Rectal smooth muscle tissue (tissue), 1 donor: ENCODE measurements at regions not wholly inside any gene's neighbourhood (a gene's known extent, or its start where the extent isn't known, plus 50 kb on each side); places are given as distances from the start of the nearest gene placed in this dataset.

Experiments used
- H3K27ac ChIP-seq: one replicate; pipeline ENCODE4 v1.7.0; 2013; ENCODE audit warnings: low read depth, low read length, inconsistent platforms
- H3K27me3 ChIP-seq: one replicate; pipeline ENCODE4 v1.7.0; 2013; ENCODE audit warnings: low read length; ENCODE audit not compliant: control insufficient read depth, insufficient read depth
- H3K36me3 ChIP-seq: one replicate; pipeline ENCODE4 v1.7.0; 2013; ENCODE audit warnings: low read length; ENCODE audit not compliant: control insufficient read depth, insufficient read depth
- H3K4me1 ChIP-seq: one replicate; pipeline ENCODE4 v1.7.0; 2013; ENCODE audit warnings: low read length; ENCODE audit not compliant: control insufficient read depth, insufficient read depth
- H3K4me3 ChIP-seq: one replicate; pipeline ENCODE4 v1.7.0; 2013; ENCODE audit warnings: low read length
- H3K9ac ChIP-seq: one replicate; pipeline ENCODE4 v1.7.0; 2013; ENCODE audit warnings: low read length

- no peaks in the 10 kb centered on the region for H3K4me1 ChIP-seq
- H3K36me3 ChIP-seq: no peaks in the 10 kb centered on the region
- no peaks in the 10 kb centered on the region for H3K27me3 ChIP-seq
- H3K9ac ChIP-seq: no peak overlapping the region
- no peak overlapping the region for H3K27ac ChIP-seq
- H3K4me3 ChIP-seq: no peak overlapping the region
Measured at GRCh38 chr5:54822324-54822687, 163.1 kb downstream of the ESM1 start.

GRCh38 chr5:54821445-54822323 lies 163.7 kb downstream of the ESM1 start:
- Histone ChIP-seq H3K36me3 (no peaks in the 10 kb centered on the region), H3K27ac (no peak overlapping the region), H3K9ac (no peak overlapping the region), H3K4me1 (no peaks in the 10 kb centered on the region), H3K4me3 (no peak overlapping the region), H3K27me3 (no peaks in the 10 kb centered on the region)

GRCh38 chr5:54820346-54821134 lies 164.9 kb downstream of the ESM1 start:
- Histone ChIP-seq H3K9ac (no peak overlapping the region), H3K27me3 (no peaks in the 10 kb centered on the region), H3K27ac (no peak overlapping the region), H3K4me3 (no peak overlapping the region), H3K36me3 (no peaks in the 10 kb centered on the region), H3K4me1 (no peaks in the 10 kb centered on the region)

GRCh38 chr5:54807421-54807820 lies 178.0 kb downstream of the ESM1 start:
- Histone ChIP-seq H3K27me3 (no peaks in the 10 kb centered on the region), H3K4me1 (no peaks in the 10 kb centered on the region), H3K27ac (no peak overlapping the region), H3K36me3 (no peaks in the 10 kb centered on the region), H3K9ac (no peak overlapping the region), H3K4me3 (no peak overlapping the region)

- H3K4me1 ChIP-seq: no peaks in the 10 kb centered on the region
- no peak overlapping the region for H3K4me3 ChIP-seq
- no peaks in the 10 kb centered on the region for H3K36me3 ChIP-seq
- H3K27me3 ChIP-seq: no peaks in the 10 kb centered on the region
- no peak overlapping the region for H3K27ac ChIP-seq
- no peak overlapping the region for H3K9ac ChIP-seq
Measured at GRCh38 chr5:54804521-54804920, 180.9 kb downstream of the ESM1 start.

GRCh38 chr5:54804086-54804485 lies 181.3 kb downstream of the ESM1 start:
- Histone ChIP-seq H3K4me3 (no peak overlapping the region), H3K4me1 (no peaks in the 10 kb centered on the region), H3K36me3 (no peaks in the 10 kb centered on the region), H3K27me3 (no peaks in the 10 kb centered on the region), H3K9ac (no peak overlapping the region), H3K27ac (no peak overlapping the region)

GRCh38 chr5:54803471-54804011 lies 181.9 kb downstream of the ESM1 start:
- no peaks in the 10 kb centered on the region for H3K36me3 ChIP-seq
- no peak overlapping the region for H3K9ac ChIP-seq
- H3K4me1 ChIP-seq: no peaks in the 10 kb centered on the region
- no peak overlapping the region for H3K4me3 ChIP-seq
- H3K27ac ChIP-seq: no peak overlapping the region
- H3K27me3 ChIP-seq: no peaks in the 10 kb centered on the region

GRCh38 chr5:54799645-54800044 lies 185.7 kb downstream of the ESM1 start:
- Histone ChIP-seq H3K36me3 (no peaks in the 10 kb centered on the region), H3K4me3 (no peak overlapping the region), H3K4me1 (no peaks in the 10 kb centered on the region)

GRCh38 chr5:54795777-54796176 lies 189.6 kb downstream of the ESM1 start:
- Histone ChIP-seq H3K4me3 (no peak overlapping the region), H3K27ac (no peak overlapping the region), H3K36me3 (no peaks in the 10 kb centered on the region), H3K27me3 (no peaks in the 10 kb centered on the region), H3K9ac (no peak overlapping the region), H3K4me1 (no peaks in the 10 kb centered on the region)

More at GRCh38 chr5:54799645-54800044, 185.7 kb downstream of the ESM1 start:
- Histone ChIP-seq H3K9ac (no peak overlapping the region), H3K27me3 (no peaks in the 10 kb centered on the region), H3K27ac (no peak overlapping the region)

- no peak overlapping the region for H3K27ac ChIP-seq
- no peak overlapping the region for H3K4me3 ChIP-seq
- no peaks in the 10 kb centered on the region for H3K27me3 ChIP-seq
- H3K36me3 ChIP-seq: no peaks in the 10 kb centered on the region
- H3K4me1 ChIP-seq: no peaks in the 10 kb centered on the region
- no peak overlapping the region for H3K9ac ChIP-seq
Measured at GRCh38 chr5:54795284-54795683, 190.1 kb downstream of the ESM1 start.

- no peak overlapping the region for H3K9ac ChIP-seq
- no peak overlapping the region for H3K27ac ChIP-seq
- H3K36me3 ChIP-seq: no peaks in the 10 kb centered on the region
- no peaks in the 10 kb centered on the region for H3K4me1 ChIP-seq
- H3K27me3 ChIP-seq: no peaks in the 10 kb centered on the region
- no peak overlapping the region for H3K4me3 ChIP-seq
Measured at GRCh38 chr5:54794135-54794975, 191.0 kb downstream of the ESM1 start.
